ENCODE measurements at regions not wholly inside any gene's neighbourhood (a gene's known extent, or its start where the extent isn't known, plus 50 kb on each side); places are given as distances from the start of the nearest gene placed in this dataset.

DNA sequence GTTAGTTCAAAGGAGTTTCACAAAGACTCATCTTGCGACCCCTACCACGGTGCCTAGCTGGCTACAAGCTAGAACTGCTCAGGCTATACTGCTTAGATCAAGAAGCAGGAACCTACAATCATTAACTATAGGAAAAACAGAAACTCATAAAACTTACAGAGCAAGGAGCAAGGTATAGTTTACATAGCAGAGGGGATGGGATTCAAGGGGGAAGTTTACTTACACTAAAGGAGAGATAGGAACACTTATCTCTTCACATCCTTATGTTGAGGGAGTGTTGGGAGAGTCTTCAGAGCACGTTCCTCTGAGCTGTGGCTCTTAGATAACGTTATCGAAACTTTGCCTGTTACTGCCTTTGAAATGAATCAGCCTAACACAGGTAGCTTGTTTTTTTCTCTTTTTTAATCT lies 58.1 kb downstream of the FSCB start:
- TF ChIP-seq CTCF (IDR thresholded peaks at IDR 0.05): no peak
- TF ChIP-seq POLR2A (IDR thresholded peaks at IDR 0.05): no peak
- TF ChIP-seq POLR2AphosphoS5 (IDR thresholded peaks at IDR 0.05): no peak

Data from gastroesophageal sphincter (tissue), 3 donors.